ENCODE measurements at regions not wholly inside any gene's neighbourhood (a gene's known extent, or its start where the extent isn't known, plus 50 kb on each side); places are given as distances from the start of the nearest gene placed in this dataset.
A peak's percentile ranks its signal among the peaks of the same experiment; 100 is the strongest.

- DNase-seq (ENCODE audit: extremely low read depth in 1 of 11, low read depth in 9 of 11, low spot score in 4 of 11): no peak
These were observed 124.7 kb upstream of the GSE1 start for GRCh38 chr16:85488414-85488813.

- no peak for DNase-seq (ENCODE audit: extremely low read depth in 1 of 11, low read depth in 9 of 11, low spot score in 4 of 11)
These were observed 122.6 kb upstream of the GSE1 start for GRCh38 chr16:85490407-85491057.

- no peak for DNase-seq (ENCODE audit: extremely low read depth in 1 of 11, low read depth in 9 of 11, low spot score in 4 of 11)
These were observed 121.9 kb upstream of the GSE1 start for GRCh38 chr16:85491058-85491771.

DNA sequence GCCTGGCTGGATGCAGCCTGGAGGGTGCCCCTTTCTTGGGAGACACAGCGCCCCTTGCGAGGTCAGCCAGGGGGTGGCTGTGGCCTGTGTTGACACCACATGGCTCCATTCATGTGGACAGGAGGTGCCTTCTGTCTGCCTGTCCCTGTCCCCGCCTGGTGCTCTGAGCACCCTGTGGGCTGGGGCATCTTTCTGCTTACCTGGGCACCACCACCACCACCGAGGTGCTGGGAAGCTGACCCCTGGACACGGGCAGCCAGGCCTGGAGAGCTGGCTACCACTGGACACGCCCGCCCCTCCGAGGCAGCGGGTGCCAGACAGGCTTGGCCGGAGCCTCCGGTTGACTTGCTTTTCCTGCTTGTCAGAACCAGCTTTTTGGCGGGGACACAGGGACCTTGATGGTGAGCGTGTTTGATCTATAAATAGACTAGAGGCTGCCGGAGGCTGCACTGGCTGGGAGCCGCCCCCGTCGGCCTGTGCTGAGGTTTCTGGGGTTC lies 121.3 kb upstream of the GSE1 start:
- peak in 1 of 11 donors; percentile 51 for DNase-seq (ENCODE audit: extremely low read depth in 1 of 11, low read depth in 9 of 11, low spot score in 4 of 11)

DNA sequence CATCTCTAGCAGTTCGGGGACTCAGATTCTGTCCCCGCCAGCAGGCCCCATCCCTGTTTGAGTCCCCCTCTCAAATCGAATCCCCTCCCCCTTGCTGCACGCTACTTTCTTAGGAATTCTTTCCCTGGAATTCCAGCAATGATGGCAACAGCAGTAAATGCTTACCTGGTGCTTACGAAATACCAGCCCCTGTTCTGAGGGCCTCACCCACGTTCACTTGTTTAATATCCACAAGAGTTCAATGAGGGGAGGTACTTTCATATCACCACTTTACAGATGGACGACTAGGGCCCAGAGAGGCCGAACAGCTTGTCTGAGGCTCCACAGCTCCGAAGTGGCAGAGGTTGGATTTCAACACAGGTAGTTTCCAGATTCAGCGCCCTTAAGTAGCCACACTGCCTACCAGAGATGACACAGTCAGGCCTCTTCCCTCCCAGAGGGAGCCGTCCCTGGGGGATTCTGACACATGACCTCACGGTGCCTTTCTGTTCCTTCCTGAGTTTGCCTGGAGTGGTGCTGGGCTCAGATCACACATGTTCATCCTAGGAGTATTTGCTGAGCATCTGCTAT lies 120.7 kb upstream of the GSE1 start:
- DNase-seq (ENCODE audit: extremely low read depth in 1 of 11, low read depth in 9 of 11, low spot score in 4 of 11): no peak

DNA sequence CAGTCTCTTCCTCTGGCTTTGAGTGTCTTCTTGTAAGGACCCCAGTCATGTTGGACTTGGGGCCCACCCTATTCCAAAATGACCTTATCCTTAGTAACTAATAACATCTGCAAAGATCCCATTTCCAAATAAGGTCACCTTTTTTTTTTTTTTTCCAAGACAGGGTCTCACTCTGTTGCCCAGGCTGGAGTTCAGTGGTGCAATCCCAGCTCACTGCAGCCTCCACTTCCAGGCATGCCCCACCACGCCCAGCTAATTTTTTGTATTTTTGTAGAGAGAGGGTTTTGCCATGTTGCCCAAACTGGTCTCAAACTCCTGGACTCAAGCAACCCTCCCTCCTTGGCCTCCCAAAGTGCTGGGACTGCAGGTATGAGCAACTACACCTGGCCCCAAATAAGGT lies 118.8 kb upstream of the GSE1 start:
- DNase-seq (ENCODE audit: extremely low read depth in 1 of 11, low read depth in 9 of 11, low spot score in 4 of 11): no peak

DNA sequence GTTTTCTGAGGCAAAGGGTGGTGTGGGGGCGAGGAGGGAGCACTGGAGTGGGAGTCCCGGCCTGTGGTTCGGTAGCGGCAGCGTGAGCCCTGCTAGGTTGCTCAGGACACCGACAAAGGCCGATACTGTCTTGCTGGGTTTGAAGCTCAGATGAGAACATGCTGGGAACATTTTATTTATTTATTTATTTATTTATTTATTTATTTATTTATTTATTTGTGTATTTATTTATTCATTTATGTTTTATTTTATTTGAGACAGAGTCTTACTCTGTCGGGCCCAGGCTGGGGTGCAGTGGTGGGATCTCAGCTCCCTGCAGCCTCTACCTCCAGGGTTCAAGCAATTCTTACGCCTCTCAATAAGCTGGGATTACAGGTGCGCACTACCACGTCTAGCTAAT lies 117.9 kb upstream of the GSE1 start:
- DNase-seq (ENCODE audit: extremely low read depth in 1 of 11, low read depth in 9 of 11, low spot score in 4 of 11): no peak

DNA sequence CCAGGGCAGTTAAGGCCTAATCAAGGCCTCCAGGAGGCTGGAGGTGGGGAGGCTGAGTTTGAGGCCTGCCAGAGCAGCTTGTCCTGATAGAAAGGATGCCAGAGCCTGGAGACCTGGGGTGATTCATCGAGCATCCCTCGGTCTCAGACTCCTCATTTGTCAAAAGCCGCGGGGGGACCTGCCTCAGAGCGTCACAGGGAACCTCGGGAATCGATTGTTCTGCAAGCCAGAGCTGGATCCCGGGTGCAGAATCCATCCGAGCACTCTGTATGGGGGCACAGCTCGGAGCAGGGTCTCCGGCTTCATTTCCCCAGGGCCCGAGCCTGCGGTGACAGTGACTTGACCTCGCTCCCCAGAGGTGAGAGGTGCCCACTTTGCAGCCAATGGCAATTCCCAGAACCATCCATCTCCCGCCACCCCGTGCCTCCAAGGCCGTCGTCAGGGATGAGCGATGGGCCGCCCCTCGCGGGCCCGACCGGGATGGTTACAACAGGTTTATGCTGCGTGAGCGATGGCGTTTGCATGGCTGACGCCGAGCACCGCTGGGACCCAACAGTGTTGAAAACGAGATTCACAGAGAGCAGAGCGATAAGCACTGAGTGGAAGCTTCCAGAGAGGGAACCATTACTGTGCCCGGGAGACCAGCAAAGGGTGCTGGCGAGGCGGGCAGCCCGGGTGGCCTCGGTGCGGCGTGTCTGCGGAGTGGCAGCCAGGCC lies 117.1 kb upstream of the GSE1 start:
- DNase-seq (ENCODE audit: extremely low read depth in 1 of 11, low read depth in 9 of 11, low spot score in 4 of 11): no peak

DNA sequence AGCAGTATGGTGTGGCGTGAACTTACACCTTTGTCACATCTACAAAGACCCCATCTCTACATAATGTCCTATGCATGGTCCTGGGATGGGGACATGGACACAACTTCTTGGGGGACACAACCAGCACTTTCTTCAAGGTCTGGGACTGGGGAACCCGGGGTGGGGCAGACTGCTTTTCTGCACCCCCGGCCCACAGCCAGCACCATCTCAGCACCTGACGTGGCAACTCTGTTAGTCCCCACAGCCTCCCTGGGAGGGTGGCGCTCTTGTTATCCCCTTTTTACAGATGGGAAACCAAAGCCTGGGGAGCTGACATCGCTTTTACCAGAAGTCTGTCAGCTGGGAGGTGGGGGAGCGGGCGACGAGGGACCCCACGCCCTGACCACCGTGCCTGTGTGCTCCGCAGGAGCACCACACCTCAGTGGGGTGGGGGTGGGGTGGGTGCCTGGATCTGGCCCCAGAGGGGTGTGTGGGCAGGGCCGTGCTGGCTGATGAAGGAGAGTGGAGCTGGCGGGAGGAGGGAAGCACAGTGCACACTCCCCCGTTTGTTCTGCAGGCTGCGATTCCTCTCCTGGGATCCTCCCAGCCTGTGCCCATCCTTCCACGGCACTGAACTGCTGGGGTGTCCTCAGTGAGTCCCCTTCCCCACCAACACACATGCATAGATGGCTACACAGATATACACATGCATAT lies 115.4 kb upstream of the GSE1 start:
- DNase-seq (ENCODE audit: extremely low read depth in 1 of 11, low read depth in 9 of 11, low spot score in 4 of 11): no peak

DNA sequence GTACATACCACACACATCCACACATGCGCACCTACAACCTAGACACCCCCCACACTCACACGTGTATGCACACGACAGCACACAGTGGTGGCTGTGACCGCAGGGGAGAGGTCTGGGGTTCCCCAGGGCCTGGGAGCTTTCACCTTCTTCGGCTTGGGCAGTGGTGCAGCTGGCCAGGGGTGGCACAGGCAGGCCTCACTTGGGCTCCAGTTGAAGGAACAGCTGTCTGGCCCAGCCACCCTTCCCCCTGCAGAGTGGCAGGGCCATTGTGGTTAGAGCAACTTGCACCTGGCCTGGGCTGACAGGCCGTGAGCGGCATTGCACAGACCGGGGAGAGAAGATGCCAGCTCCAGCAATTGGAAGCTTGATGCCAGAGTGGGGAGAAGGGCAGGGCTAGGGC lies 114.5 kb upstream of the GSE1 start:
- no peak for DNase-seq (ENCODE audit: extremely low read depth in 1 of 11, low read depth in 9 of 11, low spot score in 4 of 11)

GRCh38 chr16:85500220-85500619 lies 112.9 kb upstream of the GSE1 start:
- DNase-seq (ENCODE audit: extremely low read depth in 1 of 11, low read depth in 9 of 11, low spot score in 4 of 11): no peak

GRCh38 chr16:85501900-85502299 lies 111.2 kb upstream of the GSE1 start:
- no peak for DNase-seq (ENCODE audit: extremely low read depth in 1 of 11, low read depth in 9 of 11, low spot score in 4 of 11)

DNA sequence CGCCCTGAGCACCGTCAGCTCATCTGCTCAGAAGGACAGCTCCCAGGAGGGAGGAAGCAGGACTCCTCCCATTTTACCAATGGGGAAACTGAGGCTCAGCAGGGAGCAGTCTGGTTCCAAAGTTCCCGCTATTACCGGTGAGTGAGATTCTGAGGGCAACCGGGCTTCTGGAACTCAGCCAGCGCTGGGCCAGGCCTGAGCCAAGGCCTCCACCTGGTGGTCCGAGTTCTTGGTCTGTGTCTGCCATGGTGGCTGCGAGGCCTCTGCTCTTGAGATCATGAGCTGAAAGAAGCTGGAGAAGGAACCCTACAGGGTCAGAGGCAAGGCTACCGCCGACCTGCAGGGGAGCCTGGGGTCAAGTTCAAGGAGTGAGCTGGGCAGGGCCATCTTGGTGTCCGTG lies 110.8 kb upstream of the GSE1 start:
- DNase-seq (ENCODE audit: extremely low read depth in 1 of 11, low read depth in 9 of 11, low spot score in 4 of 11): no peak

- no peak for DNase-seq (ENCODE audit: extremely low read depth in 1 of 11, low read depth in 9 of 11, low spot score in 4 of 11)
These were observed 109.4 kb upstream of the GSE1 start for GRCh38 chr16:85503679-85504231.

GRCh38 chr16:85504242-85504641 lies 108.9 kb upstream of the GSE1 start:
- no peak for DNase-seq (ENCODE audit: extremely low read depth in 1 of 11, low read depth in 9 of 11, low spot score in 4 of 11)

- DNase-seq (ENCODE audit: extremely low read depth in 1 of 11, low read depth in 9 of 11, low spot score in 4 of 11): no peak
These were observed 107.1 kb upstream of the GSE1 start for GRCh38 chr16:85505794-85506634.

- DNase-seq (ENCODE audit: extremely low read depth in 1 of 11, low read depth in 9 of 11, low spot score in 4 of 11): no peak
These were observed 106.5 kb upstream of the GSE1 start for GRCh38 chr16:85506635-85506911.

DNA sequence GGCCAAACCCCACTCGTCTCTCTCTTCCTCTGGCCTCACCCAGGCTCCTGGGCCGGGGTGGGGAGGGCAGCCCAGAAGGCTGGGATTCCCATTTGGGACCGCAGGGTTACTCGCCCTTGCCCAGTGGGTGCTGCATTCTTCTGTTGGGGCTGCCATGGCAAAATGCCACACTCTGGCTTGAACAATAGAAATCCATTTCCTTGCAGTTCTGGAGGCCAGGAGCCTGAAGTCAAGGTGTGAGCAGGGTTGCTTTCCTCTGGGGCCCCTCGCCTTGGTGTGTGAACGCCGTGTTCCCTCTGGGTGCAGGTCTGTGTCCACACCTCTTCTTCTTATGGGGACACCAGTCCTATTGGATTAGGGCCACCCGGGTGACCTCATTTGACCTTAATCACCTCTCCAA lies 105.8 kb upstream of the GSE1 start:
- no peak for DNase-seq (ENCODE audit: extremely low read depth in 1 of 11, low read depth in 9 of 11, low spot score in 4 of 11)

All from renal cortex interstitium (tissue), 11 donors.